ENCODE measurements at regions not wholly inside any gene's neighbourhood (a gene's known extent, or its start where the extent isn't known, plus 50 kb on each side); places are given as distances from the start of the nearest gene placed in this dataset.
A peak's percentile ranks its signal among the peaks of the same experiment; 100 is the strongest.
"Not testable (repeated sequence)": the region's sequence is repeated elsewhere in the genome, so short reads cannot be mapped to it uniquely, and the experiment has no call there.

DNA sequence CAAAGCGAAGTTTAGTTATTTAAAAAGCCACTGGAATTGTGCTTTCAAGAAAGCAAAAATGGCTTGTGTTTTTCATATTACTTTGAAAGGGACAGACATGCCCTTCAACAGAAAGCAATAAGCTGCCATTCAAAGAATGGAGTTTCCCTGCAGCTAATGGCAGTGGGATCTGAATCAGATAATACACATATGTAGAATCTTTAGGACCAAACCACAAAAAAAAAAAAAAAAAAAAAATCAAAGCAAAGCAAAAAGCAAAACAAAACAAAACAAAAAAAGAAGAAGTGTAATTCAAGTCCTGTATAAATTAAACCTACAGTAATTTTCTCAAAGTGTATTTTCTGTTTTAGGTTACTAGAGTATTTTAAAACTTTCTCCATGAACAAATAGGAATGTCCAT is 63.6 kb upstream of the ZNF217 start:
- no peak for DNase-seq

DNA sequence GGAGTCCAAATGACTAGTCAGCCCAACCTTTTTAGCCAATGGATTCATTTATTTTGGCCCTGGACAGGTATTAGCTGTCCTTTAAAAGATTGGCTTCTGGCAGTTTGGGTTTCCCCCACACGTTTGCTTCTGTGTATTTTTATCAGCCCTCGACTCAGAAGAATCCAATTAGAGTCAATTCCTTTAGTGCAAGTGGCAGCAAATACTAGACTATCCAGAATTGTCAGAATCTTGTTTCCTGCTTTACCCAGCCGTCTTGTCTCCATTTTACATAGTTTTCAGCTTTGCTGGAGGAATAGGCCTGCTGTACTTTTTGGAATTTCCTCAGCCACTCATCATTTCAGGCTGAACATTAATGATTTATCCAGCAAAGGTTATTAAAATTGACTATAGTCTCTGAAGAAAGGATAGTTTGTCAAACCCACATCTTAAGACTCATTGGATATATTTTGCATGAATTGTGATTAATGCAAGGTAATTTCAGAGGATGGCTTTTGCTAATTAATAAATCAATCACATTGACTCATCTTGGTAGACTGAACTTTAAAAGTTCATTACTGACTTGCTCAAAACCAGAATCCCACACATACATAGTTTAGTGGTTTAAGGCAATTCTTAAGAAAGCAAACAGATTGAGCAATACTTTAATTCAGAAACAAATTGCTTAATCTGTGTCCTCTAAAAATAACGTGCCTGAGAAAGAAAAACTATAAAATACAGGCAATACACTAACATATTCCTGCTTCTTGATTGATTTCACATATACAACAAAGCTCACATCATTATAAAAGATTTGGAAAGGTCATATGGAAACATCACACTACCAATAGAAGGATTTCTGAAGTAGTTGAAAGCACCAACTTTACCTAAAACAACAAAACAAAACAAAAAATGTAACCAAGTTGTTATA is 62.9 kb upstream of the ZNF217 start:
- DNase-seq = no peak

- DNase-seq = no peak
Measured at GRCh38 chr20:53655625-53656292, 62.1 kb upstream of the ZNF217 start.

GRCh38 chr20:53654932-53655624 is 61.4 kb upstream of the ZNF217 start:
- DNase-seq = no peak

DNA sequence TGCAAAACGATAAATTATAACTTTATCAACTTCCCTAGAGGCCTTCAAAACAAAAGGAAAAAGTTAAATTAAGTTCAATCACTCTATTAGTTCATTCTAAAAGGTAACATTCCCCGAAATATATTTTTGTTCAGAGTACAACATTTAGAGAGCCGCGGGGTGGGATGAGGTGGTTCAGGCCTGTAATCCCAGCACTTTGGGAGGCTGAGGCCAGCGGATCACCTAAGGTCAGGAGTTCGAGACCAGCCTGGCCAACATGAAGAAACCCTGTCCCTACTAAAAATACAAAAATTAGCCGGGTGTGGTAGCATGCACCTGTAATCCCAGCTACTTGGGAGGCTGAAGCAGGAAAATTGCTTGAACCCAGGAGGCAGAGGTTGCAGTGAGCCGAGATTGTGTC is 60.9 kb upstream of the ZNF217 start:
- not testable (repeated sequence) for DNase-seq

DNA sequence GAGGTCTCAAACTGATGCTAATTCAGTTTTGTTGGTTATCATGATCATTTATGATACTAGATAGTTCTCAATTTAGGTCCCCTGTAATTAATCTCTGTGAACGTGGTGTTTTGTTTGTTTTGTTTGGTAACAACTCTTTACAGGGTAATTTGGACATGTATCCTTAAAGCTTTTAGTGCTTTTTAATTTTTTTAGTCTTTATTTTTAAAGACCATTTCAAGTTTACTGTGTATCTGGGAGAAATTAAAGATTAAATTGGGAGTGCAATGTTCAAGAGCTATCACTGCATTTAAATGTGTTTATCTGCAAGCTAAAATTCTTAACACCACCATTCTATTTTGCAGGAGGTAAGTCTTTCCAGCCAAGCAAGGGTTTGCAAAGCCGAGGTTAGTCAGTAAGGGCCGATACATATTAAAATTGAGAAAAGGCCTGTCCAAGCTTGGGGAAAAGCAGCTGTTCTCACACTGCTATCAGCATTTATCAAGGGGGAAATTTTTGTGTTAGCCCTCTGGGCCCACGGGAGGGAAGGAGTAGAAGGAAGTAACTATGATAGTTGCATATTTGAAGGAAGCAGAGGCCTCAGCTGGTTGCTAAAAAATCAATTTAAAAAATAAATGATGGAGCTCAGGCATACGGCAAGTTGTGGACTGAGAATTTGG is 59.3 kb upstream of the ZNF217 start:
- DNase-seq = no peak

DNA sequence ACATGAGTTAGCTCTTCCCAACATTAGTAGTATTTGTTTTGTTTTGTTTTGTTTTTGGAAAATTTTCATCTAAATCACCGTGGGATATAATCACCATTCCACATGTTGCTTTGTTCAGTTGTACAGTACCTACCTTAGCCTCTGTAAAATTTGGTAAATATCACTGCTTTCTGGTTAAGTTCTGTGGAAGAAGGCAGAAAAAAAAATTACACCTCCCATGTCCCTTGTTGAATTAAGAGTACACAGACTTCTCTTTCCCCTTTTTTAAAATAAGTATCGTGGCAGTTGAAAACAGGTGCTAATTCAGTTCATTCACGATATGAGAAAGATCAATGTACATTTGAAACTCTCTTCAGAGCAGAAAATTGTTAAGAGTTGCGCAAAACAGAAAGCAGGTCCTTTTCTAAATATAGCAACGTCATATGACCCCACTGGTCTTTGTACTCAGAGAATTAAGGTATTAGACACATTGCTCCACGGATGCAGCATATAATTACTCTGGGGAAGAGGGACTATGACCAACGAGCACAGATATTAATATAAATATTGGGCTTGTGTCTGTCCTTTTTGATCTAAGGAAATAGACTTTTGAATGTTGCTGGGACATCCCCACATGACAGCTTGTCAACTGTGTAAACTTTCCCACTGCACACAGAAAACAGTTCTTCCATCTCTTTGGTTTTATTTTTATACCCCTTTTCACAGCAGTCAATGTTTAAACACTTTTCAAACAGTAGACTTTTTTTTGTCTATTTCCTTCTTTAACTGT is 58.6 kb upstream of the ZNF217 start:
- peak; percentile 11 for DNase-seq

- DNase-seq = not testable (repeated sequence)
Measured at GRCh38 chr20:53649493-53649892, 55.9 kb upstream of the ZNF217 start.

GRCh38 chr20:53647286-53647821 is 53.7 kb upstream of the ZNF217 start:
- DNase-seq = no peak

DNA sequence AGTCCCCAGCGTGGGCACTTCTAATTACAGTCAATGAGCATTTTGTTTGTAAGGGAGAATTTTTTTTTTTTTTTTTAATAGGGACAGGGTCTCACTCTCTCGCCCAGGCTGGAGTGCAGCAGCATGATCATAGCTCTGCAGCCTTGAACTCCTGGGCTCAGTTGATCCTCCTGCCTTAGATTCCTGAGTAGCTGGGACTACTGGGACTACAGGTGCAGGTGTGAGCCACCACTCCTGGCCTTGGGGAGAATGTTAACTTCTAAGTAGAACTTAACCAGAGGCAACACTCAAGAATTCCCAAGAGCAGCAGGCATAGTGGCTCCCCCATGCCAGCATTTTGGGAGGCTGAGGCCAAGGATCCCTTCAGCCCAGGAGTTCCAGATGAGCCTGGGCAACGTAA is 52.9 kb upstream of the ZNF217 start:
- no peak for DNase-seq

DNA sequence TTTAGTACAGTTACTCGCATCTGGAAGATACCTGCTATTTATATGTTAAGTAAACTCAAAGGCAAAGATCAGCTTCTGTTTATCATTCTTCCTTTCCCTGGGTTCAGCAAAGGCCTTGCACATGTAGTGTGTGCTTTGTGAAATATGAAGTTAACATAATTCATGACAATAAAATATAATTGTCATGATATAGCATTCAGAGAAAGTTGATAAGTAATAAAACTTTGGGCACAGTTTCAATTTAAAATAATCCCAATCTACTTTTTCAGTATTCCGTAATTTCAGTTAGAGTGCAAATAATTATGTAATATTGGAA is 51.9 kb upstream of the ZNF217 start:
- DNase-seq = no peak

- not testable (repeated sequence) for DNase-seq
Measured at GRCh38 chr20:53644108-53644507, 50.5 kb upstream of the ZNF217 start.

Data from NCI-H510A treated with DMSO at 0.1 percent for 48 hours (cell line).